Suprapubic skin (tissue), 4 donors: ENCODE measurements at regions not wholly inside any gene's neighbourhood (a gene's known extent, or its start where the extent isn't known, plus 50 kb on each side); places are given as distances from the start of the nearest gene placed in this dataset.

Experiments
- DNase-seq, 2 donors: peaks; one replicate each; pipeline ENCODE4 v3.0.0-alpha.2; 2019; ENCODE audit warnings: low spot score in 2 of 2
- H3K27ac ChIP-seq: fragments of 200-600 bp; sonication (generic); one replicate; pipeline ENCODE4 v1.5.1; 2019
- H3K27me3 ChIP-seq: fragments of 200-600 bp; sonication (generic); one replicate; pipeline ENCODE4 v1.5.1; 2019
- H3K36me3 ChIP-seq: fragments of 200-600 bp; sonication (generic); one replicate; pipeline ENCODE4 v1.5.1; 2019
- H3K4me1 ChIP-seq: fragments of 200-600 bp; sonication (generic); one replicate; pipeline ENCODE4 v1.5.1; 2019
- H3K4me3 ChIP-seq: fragments of 200-600 bp; sonication (generic); one replicate; pipeline ENCODE4 v1.5.1; 2019; ENCODE audit warnings: mild to moderate bottlenecking
- H3K9me3 ChIP-seq: fragments of 200-600 bp; sonication (generic); one replicate; pipeline ENCODE4 v1.5.1; 2019
- EP300 ChIP-seq: sonication (generic); formaldehyde crosslinking; IDR thresholded peaks from one replicate; pipeline ENCODE4 v1.6.1; 2017; ENCODE audit warnings: antibody characterized with exemption
- POLR2A ChIP-seq, 2 donors: fragments of 450-650 bp; IDR thresholded peaks; one replicate each; pipeline ENCODE4 v1.6.1; 2017; ENCODE audit warnings: antibody characterized with exemption in 2 of 2, mild to moderate bottlenecking in 2 of 2, moderate library complexity in 2 of 2
- POLR2AphosphoS5 ChIP-seq, 3 donors: sonication (generic); formaldehyde crosslinking; IDR thresholded peaks; one replicate each; pipeline ENCODE4 v1.6.1; 2017; ENCODE audit warnings: antibody characterized with exemption in 3 of 3
- WGBS: methylation state at CpG from one replicate; pipeline ENCODE4 v1.1.5; 2018; 5-methylcytosine and 5-hydroxymethylcytosine counted together
- TF ChIP-seq, protein P1 (sequence below), 2 donors: fragments of 200-600 bp in 1 of 2; fragments of 450-650 bp in 1 of 2; sonication (generic) in 1 of 2; IDR thresholded peaks; one replicate each; pipeline ENCODE4 v1.5.1; 2016 to 2019; ENCODE audit warnings: antibody characterized with exemption in 2 of 2, mild to moderate bottlenecking in 1 of 2, moderate library complexity in 1 of 2

DNA sequence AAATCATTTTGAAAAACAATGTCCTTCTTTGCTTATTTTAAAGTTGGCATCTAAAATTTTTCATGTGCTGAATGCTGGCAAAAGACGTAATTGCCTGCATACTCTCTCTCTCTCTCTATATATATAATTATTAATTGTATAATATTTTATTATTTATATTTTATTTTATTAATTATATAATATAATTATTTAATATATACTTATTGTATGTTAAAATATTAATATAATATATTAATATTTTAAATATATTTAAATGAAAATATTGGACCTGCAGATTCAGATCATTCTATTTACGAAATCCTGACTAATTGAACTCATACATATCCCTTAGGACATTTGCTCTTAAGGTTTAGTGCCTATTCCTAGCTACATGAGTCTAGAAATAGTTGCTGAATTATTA lies 144.7 kb upstream of the VCX start:
- no peak for DNase-seq
- 87% methylated on average over 2 of the region's 2 CpGs for WGBS

DNA sequence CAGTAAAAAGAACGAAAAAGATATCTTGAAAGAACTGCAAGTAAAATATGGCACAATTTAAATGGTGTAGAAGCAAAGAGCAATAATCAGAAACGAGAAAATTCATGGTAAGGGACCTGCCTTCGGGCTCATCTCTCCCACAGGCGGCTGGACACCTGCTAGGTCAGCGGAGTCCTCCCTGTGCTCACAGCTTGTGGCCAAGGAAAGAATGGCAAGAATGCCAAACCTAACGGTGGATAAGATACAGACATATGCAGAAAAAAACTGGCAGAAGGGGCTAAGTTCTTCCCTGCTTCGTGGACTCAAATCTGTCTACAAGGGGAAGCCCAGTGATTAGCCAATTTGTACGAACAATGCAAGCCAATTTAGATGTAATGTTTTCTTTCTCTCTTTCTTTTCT lies 152.1 kb upstream of the VCX start:
- Histone ChIP-seq H3K27ac (no peak overlapping the region), H3K9me3 (no peaks in the 10 kb centered on the region), H3K4me1 (no peaks in the 10 kb centered on the region), H3K36me3 (no peaks in the 10 kb centered on the region), H3K27me3 (no peaks in the 10 kb centered on the region), H3K4me3 (no peak overlapping the region)
- TF ChIP-seq EP300 (no peak), POLR2AphosphoS5 (IDR thresholded peaks at IDR 0.05) (no peak), POLR2A (IDR thresholded peaks at IDR 0.05) (no peak)
- TF ChIP-seq, protein P1, sequence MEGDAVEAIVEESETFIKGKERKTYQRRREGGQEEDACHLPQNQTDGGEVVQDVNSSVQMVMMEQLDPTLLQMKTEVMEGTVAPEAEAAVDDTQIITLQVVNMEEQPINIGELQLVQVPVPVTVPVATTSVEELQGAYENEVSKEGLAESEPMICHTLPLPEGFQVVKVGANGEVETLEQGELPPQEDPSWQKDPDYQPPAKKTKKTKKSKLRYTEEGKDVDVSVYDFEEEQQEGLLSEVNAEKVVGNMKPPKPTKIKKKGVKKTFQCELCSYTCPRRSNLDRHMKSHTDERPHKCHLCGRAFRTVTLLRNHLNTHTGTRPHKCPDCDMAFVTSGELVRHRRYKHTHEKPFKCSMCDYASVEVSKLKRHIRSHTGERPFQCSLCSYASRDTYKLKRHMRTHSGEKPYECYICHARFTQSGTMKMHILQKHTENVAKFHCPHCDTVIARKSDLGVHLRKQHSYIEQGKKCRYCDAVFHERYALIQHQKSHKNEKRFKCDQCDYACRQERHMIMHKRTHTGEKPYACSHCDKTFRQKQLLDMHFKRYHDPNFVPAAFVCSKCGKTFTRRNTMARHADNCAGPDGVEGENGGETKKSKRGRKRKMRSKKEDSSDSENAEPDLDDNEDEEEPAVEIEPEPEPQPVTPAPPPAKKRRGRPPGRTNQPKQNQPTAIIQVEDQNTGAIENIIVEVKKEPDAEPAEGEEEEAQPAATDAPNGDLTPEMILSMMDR (IDR thresholded peaks at IDR 0.05): no peak
- 31% methylated on average over 8 of the region's 8 CpGs for WGBS
- no peak for DNase-seq

More for the DNA sequence above, 144.7 kb upstream of the VCX start:
- H3K36me3 ChIP-seq: no peaks in the 10 kb centered on the region
- no peak overlapping the region for H3K27ac ChIP-seq
- no peaks in the 10 kb centered on the region for H3K4me1 ChIP-seq
- H3K9me3 ChIP-seq: no peaks in the 10 kb centered on the region
- H3K27me3 ChIP-seq: no peaks in the 10 kb centered on the region
- TF ChIP-seq EP300: no peak
- no peak overlapping the region for H3K4me3 ChIP-seq

DNA sequence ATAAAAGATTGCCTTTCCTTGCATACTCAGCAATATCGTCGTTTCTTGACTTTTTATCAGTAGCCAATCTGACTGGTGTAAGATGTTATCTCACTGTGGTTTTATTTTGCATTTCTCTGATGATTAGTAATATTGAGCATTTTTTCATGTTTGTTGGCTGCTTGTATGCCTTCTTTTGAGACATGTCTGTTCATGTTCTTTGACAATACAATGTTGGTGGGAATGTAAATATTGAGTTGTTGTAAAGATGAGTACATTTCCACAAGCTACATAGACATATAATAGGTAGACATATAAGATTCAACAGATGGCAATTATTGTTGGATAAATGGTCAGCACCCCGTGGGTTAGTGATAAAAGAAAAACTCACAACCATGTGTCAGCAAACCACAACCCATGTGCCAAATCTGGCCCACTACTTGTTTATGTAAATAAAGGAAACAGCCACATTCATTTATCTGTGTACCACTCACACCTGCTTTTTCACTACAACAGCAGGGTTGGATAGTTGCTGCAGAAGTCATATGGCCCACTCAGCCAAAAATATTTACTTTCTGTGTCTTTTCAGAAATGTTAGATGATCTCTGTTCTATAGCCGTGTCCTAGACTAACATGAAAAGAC lies 153.1 kb upstream of the VCX start:
- no peak for DNase-seq
- 65% methylated on average over 4 of the region's 4 CpGs for WGBS
- H3K4me3 ChIP-seq: no peak overlapping the region

DNA sequence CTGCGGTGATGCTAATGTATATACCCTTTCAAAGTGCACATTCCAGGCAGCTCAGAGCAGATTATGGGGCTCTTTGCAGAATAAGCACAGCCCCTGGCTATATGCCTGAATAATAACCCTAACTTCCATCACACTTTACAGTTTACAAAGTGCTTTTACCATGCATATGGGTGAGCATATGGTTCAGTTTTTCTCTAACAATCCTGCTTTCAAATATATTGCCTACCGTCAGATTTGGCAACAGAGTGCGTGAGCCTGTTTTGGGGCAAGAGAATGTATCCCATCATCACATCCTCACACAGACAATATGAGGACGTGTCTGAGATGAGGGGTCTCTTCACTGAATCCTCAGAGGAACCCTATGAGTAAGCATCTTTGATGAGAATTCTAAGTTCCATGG lies 162.8 kb upstream of the VCX start:
- no peaks in the 10 kb centered on the region for H3K36me3 ChIP-seq
- no peak overlapping the region for H3K27ac ChIP-seq
- DNase-seq: no peak
- 68% methylated on average over 4 of the region's 4 CpGs for WGBS
- no peaks in the 10 kb centered on the region for H3K4me1 ChIP-seq
- no peaks in the 10 kb centered on the region for H3K9me3 ChIP-seq
- no peak overlapping the region for H3K4me3 ChIP-seq
- no peaks in the 10 kb centered on the region for H3K27me3 ChIP-seq
- TF ChIP-seq EP300 (no peak), POLR2AphosphoS5 (IDR thresholded peaks at IDR 0.05) (no peak), POLR2A (IDR thresholded peaks at IDR 0.05) (no peak)
- TF ChIP-seq, protein P1 (IDR thresholded peaks at IDR 0.05): no peak

More for the DNA sequence above, 153.1 kb upstream of the VCX start:
- H3K27ac ChIP-seq: no peak overlapping the region
- no peaks in the 10 kb centered on the region for H3K27me3 ChIP-seq
- no peaks in the 10 kb centered on the region for H3K4me1 ChIP-seq
- no peaks in the 10 kb centered on the region for H3K36me3 ChIP-seq
- TF ChIP-seq, protein P1 (IDR thresholded peaks at IDR 0.05): no peak
- TF ChIP-seq EP300 (no peak), POLR2A (IDR thresholded peaks at IDR 0.05) (no peak), POLR2AphosphoS5 (IDR thresholded peaks at IDR 0.05) (no peak)
- H3K9me3 ChIP-seq: no peaks in the 10 kb centered on the region

DNA sequence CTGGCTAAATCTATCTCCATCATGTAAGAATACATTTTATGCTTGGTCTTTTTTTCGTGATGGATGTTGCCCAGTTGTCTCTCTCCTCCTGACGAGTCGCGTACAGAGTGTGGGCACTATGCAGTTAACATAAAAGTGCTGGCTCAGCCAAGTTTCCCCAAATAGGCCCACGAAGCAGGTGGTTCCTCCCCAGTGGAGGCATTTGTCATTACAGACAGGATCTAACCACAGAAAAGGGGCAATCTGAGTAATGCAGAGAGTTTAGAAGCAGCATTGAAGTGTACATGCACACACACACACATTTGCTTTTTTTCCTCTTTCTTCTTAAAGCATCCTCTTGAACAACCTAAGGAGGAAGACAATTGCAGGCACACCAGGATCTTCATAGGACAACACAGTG lies 188.7 kb upstream of the VCX start:
- Histone ChIP-seq H3K27ac (no peak overlapping the region), H3K36me3 (no peaks in the 10 kb centered on the region), H3K4me1 (no peaks in the 10 kb centered on the region), H3K9me3 (no peaks in the 10 kb centered on the region), H3K27me3 (no peaks in the 10 kb centered on the region), H3K4me3 (no peak overlapping the region)
- WGBS: 74% methylated on average over 5 of the region's 5 CpGs
- TF ChIP-seq EP300: no peak
- TF ChIP-seq, protein P1 (IDR thresholded peaks at IDR 0.05): no peak
- no peak for TF ChIP-seq POLR2AphosphoS5 (IDR thresholded peaks at IDR 0.05)
- TF ChIP-seq POLR2A (IDR thresholded peaks at IDR 0.05): no peak
- DNase-seq: no peak

DNA sequence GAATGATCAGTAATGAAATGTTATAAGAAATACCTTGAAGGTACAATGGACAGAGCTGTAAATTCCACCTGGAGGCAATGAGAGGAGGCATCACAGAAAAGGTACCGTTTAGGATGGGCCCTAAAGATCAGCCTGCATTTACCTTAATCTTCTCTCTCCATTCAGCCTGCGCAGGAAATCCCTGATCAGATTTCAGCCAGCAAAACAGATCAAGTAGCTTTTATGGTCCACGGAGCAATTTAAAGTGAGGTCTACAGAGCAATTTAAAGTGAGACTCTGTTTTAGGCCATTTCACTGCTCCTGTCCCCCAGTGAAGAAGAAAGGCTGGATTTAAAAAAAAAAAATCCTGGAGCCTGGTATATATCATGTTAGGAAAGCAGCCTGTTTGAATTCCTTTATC lies 195.1 kb upstream of the VCX start:
- Histone ChIP-seq H3K9me3 (no peaks in the 10 kb centered on the region), H3K4me1 (no peaks in the 10 kb centered on the region), H3K36me3 (no peaks in the 10 kb centered on the region), H3K27me3 (no peaks in the 10 kb centered on the region), H3K27ac (no peak overlapping the region), H3K4me3 (no peak overlapping the region)
- WGBS: 27% methylated on average over 3 of the region's 3 CpGs
- TF ChIP-seq POLR2AphosphoS5 (IDR thresholded peaks at IDR 0.05): no peak
- TF ChIP-seq POLR2A (IDR thresholded peaks at IDR 0.05): no peak
- TF ChIP-seq, protein P1 (IDR thresholded peaks at IDR 0.05): no peak
- TF ChIP-seq EP300: no peak
- DNase-seq: no peak
